ENCODE measurements at regions not wholly inside any gene's neighbourhood (a gene's known extent, or its start where the extent isn't known, plus 50 kb on each side); places are given as distances from the start of the nearest gene placed in this dataset.

- Histone ChIP-seq H3K56ac (ENCODE audit: extremely low read depth, insufficient read depth, low read length) (no peak overlapping the region), H3K27ac (ENCODE audit: insufficient read depth, low read length) (no peak overlapping the region), H2BK120ac (ENCODE audit: low read depth, low read length) (no peak overlapping the region), H4K8ac (ENCODE audit: low read depth in 2 of 2, low read length in 2 of 2) (no peak overlapping the region), H2AK5ac (ENCODE audit: low read depth, low read length) (no peak overlapping the region), H3K23ac (ENCODE audit: low read depth, low read length) (no peak overlapping the region), H4K91ac (ENCODE audit: insufficient read depth, low read depth, low read length) (no peak overlapping the region), H3K18ac (ENCODE audit: low read depth, low read length) (no peak overlapping the region), H3K79me1 (ENCODE audit: low read depth in 1 of 2, low read length in 2 of 2) (no peaks in the 10 kb centered on the region), H3K9me1 (ENCODE audit: insufficient read depth, low read length) (no peaks in the 10 kb centered on the region), H2BK20ac (ENCODE audit: low read depth, low read length) (no peak overlapping the region), H3K4me3 (ENCODE audit: insufficient read depth, low read depth, low read length) (no peak overlapping the region), H2AFZ (replicated peaks; ENCODE audit: low read length, poor library complexity) (no peak overlapping the region), H3K27me3 (ENCODE audit: control insufficient read depth, insufficient read depth, low read length) (no peaks in the 10 kb centered on the region), H2BK15ac (ENCODE audit: low read depth, low read length) (no peak overlapping the region), H3K4ac (ENCODE audit: low read depth, low read length) (no peak overlapping the region), H3K4me1 (ENCODE audit: control insufficient read depth, insufficient read depth, low read length) (no peaks in the 10 kb centered on the region), H3K9ac (ENCODE audit: low read depth, low read length) (no peak overlapping the region), H3K14ac (replicated peaks; ENCODE audit: low read depth, low read length) (no peak overlapping the region), H2BK5ac (ENCODE audit: low read depth, low read length, poor library complexity, severe bottlenecking) (no peak overlapping the region), H3K4me2 (ENCODE audit: low read depth, low read length) (no peak overlapping the region), H3K36me3 (ENCODE audit: control insufficient read depth, insufficient read depth, low read length) (no peaks in the 10 kb centered on the region), H4K5ac (ENCODE audit: low read depth, low read length) (no peak overlapping the region), H4K20me1 (ENCODE audit: insufficient read depth, low read length) (no peaks in the 10 kb centered on the region), H2AK9ac (replicated peaks; ENCODE audit: low read depth, low read length, poor library complexity) (no peak overlapping the region), H3K9me3 (ENCODE audit: control insufficient read depth, insufficient read depth, low read length) (no peaks in the 10 kb centered on the region)
- dilution Hi-C loops (cut with HindIII; ENCODE audit: low sequenced_read_pairs, unreplicated experiment) (no loop called here), in situ Hi-C loops (cut with MboI; ENCODE audit: low sequenced_read_pairs) (no loop called here), intact Hi-C loops (cut with micrococcal nuclease) (no loop called here)
- CTCF ChIA-PET, result no interaction called here
- POLR2A ChIA-PET (ENCODE audit: unreplicated experiment), result interaction anchor here (0.6 kb wide), 1 partner anchor 1612 kb away, joined by 3 read pairs; no protein-coding TSS in a partner anchor
- no peak for DNase-seq
- ATAC-seq (ENCODE audit: low read depth), result no peak
- no TSS peak for BruUV-seq (replicated peaks)
- WGBS, 2 experiments (ENCODE audit: extremely low coverage in 2 of 2, insufficient read length in 1 of 2), result 100% methylated on average over 1 of the region's 2 CpGs; no CpG with 5 or more reads in 1 of the 2 experiments
- no peak for TF ChIP-seq CHD1 (IDR thresholded peaks at IDR 0.05; ENCODE audit: low read depth, low read length)
- no peak for TF ChIP-seq CEBPB (IDR thresholded peaks at IDR 0.05; ENCODE audit: low read depth, low read length)
- no peak for TF ChIP-seq BHLHE40 (IDR thresholded peaks at IDR 0.05; ENCODE audit: low read depth, low read length)
- no peak for TF ChIP-seq MXI1 (IDR thresholded peaks at IDR 0.05; ENCODE audit: borderline replicate concordance, low read depth, low read length)
- no peak for TF ChIP-seq MAZ (IDR thresholded peaks at IDR 0.05; ENCODE audit: borderline replicate concordance, low read depth, low read length)
- TF ChIP-seq SMC3 (IDR thresholded peaks at IDR 0.05; ENCODE audit: low read depth, low read length), result no peak
- no peak for TF ChIP-seq RAD21 (IDR thresholded peaks at IDR 0.05; ENCODE audit: low read length)
- no peak for TF ChIP-seq FOS (IDR thresholded peaks at IDR 0.05; ENCODE audit: low read depth, low read length)
Measured at GRCh38 chr14:29370024-29370423, 557.6 kb downstream of the PRKD1 start.

All from IMR-90 (cell line).